ENCODE measurements at regions not wholly inside any gene's neighbourhood (a gene's known extent, or its start where the extent isn't known, plus 50 kb on each side); places are given as distances from the start of the nearest gene placed in this dataset.

GRCh38 chr6:139914910-139915309 is 540.5 kb upstream of the CITED2 start:
- TF ChIP-seq CTCF (IDR thresholded peaks at IDR 0.05; ENCODE audit: low read length) (no peak), EZH2phosphoT487 (IDR thresholded peaks at IDR 0.05; ENCODE audit: low read length) (no peak)
